Non-pigmented ciliary epithelial cell (primary cell): ENCODE measurements at regions not wholly inside any gene's neighbourhood (a gene's known extent, or its start where the extent isn't known, plus 50 kb on each side); places are given as distances from the start of the nearest gene placed in this dataset.
"Not testable (repeated sequence)": the region's sequence is repeated elsewhere in the genome, so short reads cannot be mapped to it uniquely, and the experiment has no call there.

Experiments used
- DNase-seq: peaks from one replicate; pipeline ENCODE4 v3.0.0-alpha.2; 2010; ENCODE audit warnings: low read depth

DNA sequence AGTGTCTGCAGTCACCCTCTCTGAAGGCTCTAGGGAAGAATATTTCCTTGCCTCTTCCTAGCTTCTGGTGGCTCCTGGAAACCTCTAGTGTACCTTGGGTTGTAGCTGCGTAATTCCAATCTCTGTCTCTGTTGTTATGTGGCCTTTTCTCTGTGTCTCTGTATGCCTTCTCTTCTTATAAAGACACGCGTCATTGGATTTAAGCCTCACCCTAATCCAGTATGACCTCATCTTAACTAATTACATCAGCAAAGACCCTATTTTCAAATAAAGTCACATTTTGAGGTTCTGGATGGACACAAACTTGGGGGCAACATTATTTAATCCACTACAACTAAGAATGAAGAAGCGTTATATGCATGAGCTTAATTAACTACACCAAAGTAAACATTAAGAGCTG, 111.4 kb upstream of the ZNF184 start:
- no peak for DNase-seq

GRCh38 chr6:27582928-27583725, 110.2 kb upstream of the ZNF184 start:
- DNase-seq: no peak

DNA sequence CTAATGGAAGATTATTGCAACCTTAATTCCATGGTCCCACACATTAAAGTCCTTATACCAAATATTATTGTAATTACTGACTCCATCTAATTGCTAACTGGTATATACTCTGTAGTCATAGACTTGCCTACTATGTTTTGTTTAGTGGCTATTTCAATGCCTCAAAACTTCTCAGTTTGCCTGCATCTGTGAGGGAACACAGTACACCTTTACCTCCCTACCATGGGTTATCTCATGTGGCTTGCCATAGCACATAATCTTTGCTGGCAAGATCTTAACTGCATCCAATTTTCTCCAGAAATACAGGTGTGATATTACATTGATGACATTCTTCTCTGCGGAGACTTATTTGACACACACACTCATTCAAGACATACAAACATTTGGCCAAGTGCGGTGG, 107.1 kb upstream of the ZNF184 start:
- no peak for DNase-seq

GRCh38 chr6:27577922-27578321, 105.0 kb upstream of the ZNF184 start:
- DNase-seq: no peak

DNA sequence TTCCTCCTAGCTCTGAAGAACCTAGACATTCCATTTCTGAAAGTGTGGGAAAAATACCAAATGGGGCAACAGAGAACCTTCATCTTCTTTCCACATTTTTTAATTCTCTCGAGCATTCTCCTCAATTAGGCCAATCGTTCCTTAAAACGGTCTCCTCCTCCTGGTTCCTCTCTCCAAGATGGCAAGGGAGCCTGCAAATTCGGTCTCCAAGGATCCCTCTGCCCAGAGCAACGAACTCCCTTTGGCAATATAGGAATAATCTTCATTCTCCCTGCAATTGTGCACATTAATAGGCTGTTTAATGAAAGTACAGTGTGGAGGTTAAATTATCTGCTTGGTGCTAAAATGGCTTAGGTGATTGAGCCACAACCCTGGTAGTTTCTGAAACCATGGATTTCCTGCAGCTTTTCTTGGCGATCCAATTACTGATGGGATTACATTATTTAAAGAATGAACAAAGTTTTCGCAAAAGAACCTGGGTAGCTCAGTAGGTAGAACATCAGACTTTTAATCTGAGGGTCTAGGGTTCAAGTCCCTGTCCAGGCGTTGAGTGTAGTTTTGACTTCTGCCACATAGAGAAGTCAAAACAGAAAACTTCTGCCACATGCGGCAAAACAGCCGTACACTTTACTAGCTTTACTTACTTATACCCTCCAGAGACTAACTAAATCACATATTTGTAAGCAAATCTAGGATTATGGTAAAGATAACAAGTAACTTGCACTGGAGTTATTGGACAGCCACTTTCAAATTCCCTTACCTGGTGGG, 102.9 kb upstream of the ZNF184 start:
- DNase-seq: no peak

DNA sequence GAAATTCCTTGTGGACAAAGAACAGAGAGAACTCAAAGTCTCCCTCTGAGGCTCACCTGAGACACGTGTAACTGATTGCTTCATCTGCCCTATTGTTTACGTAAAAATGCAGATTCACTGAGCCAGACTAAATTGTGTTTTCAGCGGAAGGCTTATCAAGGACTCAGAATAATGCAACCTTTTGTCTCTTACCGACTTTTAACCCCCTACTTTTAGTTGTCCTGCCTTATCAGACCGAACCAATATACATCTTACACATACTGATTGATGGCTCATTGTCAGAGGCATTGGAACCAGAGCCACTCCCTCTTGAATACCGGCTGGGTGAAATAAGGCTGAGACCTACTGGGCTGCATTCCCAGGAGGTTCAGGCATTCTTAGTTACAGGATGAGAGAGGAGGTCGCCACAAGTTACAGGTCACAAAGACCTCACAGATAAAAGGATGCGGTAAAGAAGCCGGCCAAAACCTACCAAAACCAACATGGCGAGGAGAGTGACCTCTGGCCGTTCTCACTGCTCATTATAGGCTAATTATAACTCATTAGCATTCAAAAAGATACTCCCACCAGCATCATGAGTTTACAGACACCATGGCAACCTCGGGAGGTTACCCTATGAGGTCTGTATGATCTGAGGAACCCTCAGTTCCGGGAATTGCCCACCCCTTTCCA, 95.5 kb upstream of the ZNF184 start:
- DNase-seq: no peak

GRCh38 chr6:27565839-27566779, 93.2 kb upstream of the ZNF184 start:
- no peak for DNase-seq

DNA sequence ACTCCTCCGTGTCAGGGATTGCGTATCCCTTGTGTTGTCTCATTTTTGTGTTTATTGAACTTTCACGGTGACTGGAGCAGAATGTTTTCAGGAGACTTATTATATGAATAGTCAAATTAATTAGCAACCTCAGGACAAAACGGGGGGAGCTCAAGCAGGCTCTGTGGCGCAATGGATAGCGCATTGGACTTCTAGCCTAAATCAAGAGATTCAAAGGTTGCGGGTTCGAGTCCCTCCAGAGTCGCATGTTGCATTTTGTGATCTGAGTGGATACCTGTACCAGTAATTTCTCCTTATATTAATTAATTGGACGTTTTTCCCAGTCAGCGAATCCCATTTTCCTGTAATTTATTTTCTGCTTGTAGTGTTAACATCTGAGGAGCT, 89.1 kb upstream of the ZNF184 start:
- DNase-seq: no peak

- DNase-seq: no peak
Observed at GRCh38 chr6:27558028-27558724, 85.3 kb upstream of the ZNF184 start.

DNA sequence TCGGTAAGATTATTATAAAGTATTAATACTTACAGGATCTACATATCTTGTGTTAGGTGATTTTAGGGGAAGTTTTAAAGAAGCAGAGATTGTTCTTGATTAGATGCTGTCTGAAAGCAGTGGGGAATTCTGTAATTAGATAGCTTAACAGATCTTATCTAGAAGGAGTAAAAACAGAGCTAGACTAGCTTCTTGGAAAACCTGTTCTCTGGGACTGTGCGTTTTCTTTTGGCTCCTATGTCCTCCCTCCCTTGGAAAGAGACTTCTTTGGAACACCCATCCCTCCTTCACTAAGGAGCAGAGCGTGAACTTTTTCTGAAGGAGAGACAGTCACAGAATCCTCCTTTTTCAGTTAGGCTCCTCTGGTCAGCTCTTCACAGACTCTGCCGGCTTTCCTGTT, 83.5 kb upstream of the ZNF184 start:
- DNase-seq: no peak

GRCh38 chr6:27553123-27553904, 80.4 kb upstream of the ZNF184 start:
- no peak for DNase-seq

DNA sequence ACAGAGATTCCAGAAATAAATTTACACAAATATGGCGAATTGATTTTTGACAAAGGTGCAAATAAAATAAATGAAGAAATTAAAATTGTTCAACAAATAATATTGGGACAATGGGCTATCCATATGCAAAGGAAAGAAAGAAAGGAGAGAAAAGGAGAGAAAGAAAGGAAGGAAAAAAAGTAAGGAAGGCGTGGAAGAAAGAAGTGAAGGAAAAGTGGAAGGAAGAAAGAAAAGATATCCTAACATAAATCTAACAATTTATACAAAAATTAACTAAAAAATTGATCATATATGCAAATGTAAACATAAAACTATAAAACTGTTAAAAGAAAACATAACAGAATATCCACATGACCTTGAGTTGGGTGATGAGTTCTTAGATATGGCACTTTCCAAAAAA, 78.7 kb upstream of the ZNF184 start:
- DNase-seq: no peak

GRCh38 chr6:27550692-27551091, 77.8 kb upstream of the ZNF184 start:
- DNase-seq: no peak

DNA sequence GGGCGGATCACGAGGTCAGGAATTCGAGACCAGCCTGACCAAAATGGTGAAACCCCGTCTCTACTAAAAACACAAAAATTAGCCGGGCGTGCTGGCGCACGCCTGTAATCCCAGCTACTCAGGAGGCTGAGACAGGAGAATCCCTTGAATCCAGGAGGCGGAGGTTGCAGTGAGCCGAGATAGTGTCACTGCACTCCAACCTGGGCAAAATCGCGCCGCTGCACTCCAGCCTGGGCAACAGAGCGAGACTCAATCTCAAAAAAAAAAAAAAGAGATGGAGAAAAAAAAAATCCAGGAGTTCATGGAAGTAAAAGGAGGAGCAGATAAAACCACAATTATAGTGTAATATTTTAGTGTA, 76.3 kb upstream of the ZNF184 start:
- DNase-seq: not testable (repeated sequence)

GRCh38 chr6:27547157-27548075, 74.5 kb upstream of the ZNF184 start:
- DNase-seq: no peak

DNA sequence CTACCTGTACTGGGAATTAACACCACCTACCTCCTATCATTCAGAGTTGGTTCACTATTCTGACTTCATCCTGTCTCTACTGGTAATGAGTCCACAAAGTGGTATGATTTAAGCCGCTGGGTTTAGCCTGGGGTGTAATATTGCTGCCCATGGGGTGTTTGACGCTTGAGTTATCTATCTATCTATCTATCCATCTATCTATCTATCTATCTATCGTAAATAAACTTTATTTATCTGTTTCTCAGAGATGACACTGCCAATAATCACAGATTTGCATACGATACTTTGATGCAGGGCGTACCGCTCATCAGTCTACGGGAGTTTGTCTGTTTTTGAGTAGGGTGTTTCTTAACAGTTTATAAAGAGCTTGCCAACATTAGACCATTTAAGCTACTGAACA, 73.6 kb upstream of the ZNF184 start:
- DNase-seq: no peak

DNA sequence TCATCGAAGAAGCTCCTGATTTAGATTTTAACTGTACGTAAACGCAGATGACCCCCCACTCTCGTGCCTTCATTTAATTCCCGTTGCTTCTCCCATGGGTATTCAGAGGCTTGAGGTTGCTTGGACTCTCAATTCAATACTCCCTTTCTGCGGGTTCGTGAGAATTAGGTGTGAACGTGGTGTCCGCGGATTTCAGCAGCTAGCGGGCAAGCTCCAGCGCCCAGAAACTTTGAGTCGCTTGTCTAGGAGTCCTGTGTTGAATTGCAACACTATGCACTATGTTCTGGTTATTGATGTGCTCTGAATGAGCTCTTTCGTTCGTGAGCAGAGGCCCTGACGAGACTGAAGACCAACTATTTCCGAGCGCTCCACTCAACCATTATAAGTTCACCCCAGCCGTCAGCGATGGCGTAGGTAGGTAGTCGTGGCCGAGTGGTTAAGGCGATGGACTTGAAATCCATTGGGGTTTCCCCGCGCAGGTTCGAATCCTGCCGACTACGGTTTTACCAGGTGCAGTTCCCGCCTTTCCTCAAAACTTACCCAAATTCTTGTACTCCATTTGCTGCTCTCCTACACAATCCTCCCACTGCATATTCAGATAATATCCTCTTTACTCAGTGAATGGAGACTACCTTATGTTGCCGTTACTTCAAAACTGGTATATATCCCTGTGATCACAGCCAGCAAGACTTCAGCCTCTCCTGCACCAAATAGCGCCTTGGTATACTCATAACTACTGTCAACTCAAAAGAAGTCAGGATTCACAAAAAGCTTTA, 72.6 kb upstream of the ZNF184 start:
- peak; percentile 67 for DNase-seq

- no peak for DNase-seq
Observed at GRCh38 chr6:27544612-27545260, 71.8 kb upstream of the ZNF184 start.
